PC-3 (cell line): ENCODE measurements at regions not wholly inside any gene's neighbourhood (a gene's known extent, or its start where the extent isn't known, plus 50 kb on each side); places are given as distances from the start of the nearest gene placed in this dataset.

Experiments
- ATAC-seq: fragments of 200-7000 bp; cut with Tn5 transposase; 2 replicates; pipeline ENCODE4 v1.9.1; 2020; ENCODE audit warnings: mild to moderate bottlenecking, moderate library complexity
- BruUV-seq: library from RNA; stranded (reverse); fragments of 400-500 nt; replicated peaks from 2 replicates; lab custom pipeline; 2021; lab: Mats Ljungman, UMichigan
- CTCF ChIA-PET: fragments of 300-600 bp; sonication (Branson Sonifier 250); formaldehyde crosslinking; loops from one replicate; lab custom pipeline; 2022; ENCODE audit warnings: antibody characterized with exemption; lab: Charles Lee
- POLR2A ChIA-PET: fragments of 300-600 bp; sonication (Branson Sonifier 250); formaldehyde crosslinking; loops from one replicate; lab custom pipeline; 2022; ENCODE audit warnings: antibody characterized with exemption; ENCODE audit not compliant: unreplicated experiment; lab: Charles Lee
- DNase-seq: peaks from one replicate; pipeline ENCODE4 v3.0.0-alpha.2; 2015
- H2AFZ ChIP-seq: fragments of 300-600 bp; sonication (generic); 2 replicates; pipeline ENCODE4 v1.6.0; 2016; ENCODE audit warnings: antibody characterized with exemption, low read length
- H3F3A ChIP-seq: fragments of 300-600 bp; sonication (generic); one replicate; pipeline ENCODE4 v1.6.0; 2017; ENCODE audit warnings: antibody characterized with exemption, low read length, control low read depth, mild to moderate bottlenecking; ENCODE audit not compliant: unreplicated experiment
- H3K27ac ChIP-seq: fragments of 300-600 bp; sonication (generic); 2 replicates; pipeline ENCODE4 v1.5.1; 2016; ENCODE audit warnings: mild to moderate bottlenecking, low read length
- H3K27me3 ChIP-seq: fragments of 300-600 bp; sonication (generic); 2 replicates; pipeline ENCODE4 v1.6.1; 2016; ENCODE audit warnings: low read length, mixed read lengths
- H3K36me3 ChIP-seq: fragments of 300-600 bp; sonication (generic); 2 replicates; pipeline ENCODE4 v1.6.1; 2016; ENCODE audit warnings: low read depth, mixed run types, low read length, mixed read lengths
- H3K4me1 ChIP-seq: fragments of 300-600 bp; sonication (generic); 2 replicates; pipeline ENCODE4 v1.5.1; 2016; ENCODE audit warnings: low read length; ENCODE audit not compliant: insufficient read depth
- H3K4me2 ChIP-seq: fragments of 300-600 bp; sonication (generic); 2 replicates; pipeline ENCODE4 v1.6.0; 2016; ENCODE audit warnings: low read length
- H3K4me3 ChIP-seq: fragments of 300-600 bp; sonication (generic); 2 replicates; pipeline ENCODE4 v1.5.1; 2016; ENCODE audit warnings: mild to moderate bottlenecking, low read length, mixed read lengths
- H3K79me2 ChIP-seq: fragments of 300-600 bp; sonication (generic); 2 replicates; pipeline ENCODE4 v1.6.1; 2017; ENCODE audit warnings: low read length, mixed read lengths
- H3K9ac ChIP-seq: fragments of 300-600 bp; sonication (generic); 2 replicates; pipeline ENCODE4 v1.6.0; 2016; ENCODE audit warnings: mild to moderate bottlenecking, low read length
- H3K9me2 ChIP-seq: fragments of 300-600 bp; sonication (generic); replicated peaks from 2 replicates; pipeline ENCODE4 v1.6.1; 2016; ENCODE audit warnings: mixed run types, low read length, mixed read lengths
- H3K9me3 ChIP-seq: fragments of 300-600 bp; sonication (generic); 2 replicates; pipeline ENCODE4 v1.6.1; 2016; ENCODE audit warnings: low read length, mixed read lengths
- H4K20me1 ChIP-seq: fragments of 300-600 bp; sonication (generic); 2 replicates; pipeline ENCODE4 v1.6.1; 2016; ENCODE audit warnings: low read length, mixed read lengths
- CTCF ChIP-seq: fragments of 300-600 bp; sonication (generic); conservative IDR thresholded peaks from 2 replicates; pipeline ENCODE4 v1.5.1; 2017; ENCODE audit warnings: antibody characterized with exemption, low read depth, mild to moderate bottlenecking, low read length
- EZH2 ChIP-seq: fragments of 300-600 bp; sonication (generic); IDR thresholded peaks from one replicate; pipeline ENCODE4 v1.6.1; 2017; ENCODE audit warnings: antibody characterized with exemption, mild to moderate bottlenecking, low read length; ENCODE audit not compliant: unreplicated experiment
- EZH2phosphoT487 ChIP-seq: fragments of 300-600 bp; sonication (generic); IDR thresholded peaks from 2 replicates; pipeline ENCODE4 v1.6.1; 2018; ENCODE audit warnings: mild to moderate bottlenecking, antibody characterized with exemption, low read length, borderline replicate concordance
- intact Hi-C: fragments of 100-400 bp; cut with micrococcal nuclease; formaldehyde crosslinking; loops from 2 replicates; pipeline ENCODE4 v1.9.0; 2023

- H3K27ac ChIP-seq = peak overlapping the region; percentile 83
- H4K20me1 ChIP-seq = no peaks in the 10 kb centered on the region
- no peaks in the 10 kb centered on the region for H3K9me2 ChIP-seq
- H3K9ac ChIP-seq = peak overlapping the region; percentile 34; the same call in 1 of the 2 replicates
- no peaks in the 10 kb centered on the region for H3K9me3 ChIP-seq
- no TSS peak for BruUV-seq
- H3K4me1 ChIP-seq = peaks cover 66% of the 10 kb centered on the region
- H3K27me3 ChIP-seq = no peaks in the 10 kb centered on the region
- intact Hi-C loops = loop anchor here (1.0 to 10.0 kb wide), 5 partner anchors 73 to 381 kb away; no protein-coding TSS in a partner anchor
- ChIA-PET POLR2A (interaction anchor here (0.6 kb wide), 1 partner anchor 323 kb away, joined by 11 read pairs; the partner anchor contains the start of gene RSRC1), CTCF (interaction anchor here (0.5 kb wide), 1 partner anchor 787 kb away, joined by 3 read pairs; no protein-coding TSS in a partner anchor)
- ATAC-seq (peak; percentile 14), DNase-seq (peak; percentile 53)
- TF ChIP-seq EZH2phosphoT487 (no peak), CTCF (no peak), EZH2 (no peak)
- H3F3A ChIP-seq = peaks cover 12% of the 10 kb centered on the region
- peak overlapping the region; percentile 36 for H3K4me3 ChIP-seq
- peak overlapping the region; percentile 80 for H3K4me2 ChIP-seq
- no peaks in the 10 kb centered on the region for H3K36me3 ChIP-seq
- H3K79me2 ChIP-seq = no peaks in the 10 kb centered on the region
- no peak overlapping the region for H2AFZ ChIP-seq
Observed at GRCh38 chr3:157786618-157787017, 283.4 kb upstream of the VEPH1 start.

- intact Hi-C loops = loop anchor here (1.0 to 10.0 kb wide), 5 partner anchors 73 to 381 kb away; no protein-coding TSS in a partner anchor
- H3K36me3 ChIP-seq = no peaks in the 10 kb centered on the region
- H3K4me1 ChIP-seq = peaks cover 66% of the 10 kb centered on the region
- peak overlapping the region; percentile 83 for H3K27ac ChIP-seq
- no peaks in the 10 kb centered on the region for H3K9me2 ChIP-seq
- CTCF ChIA-PET = interaction anchor here (0.5 kb wide), 1 partner anchor 787 kb away, joined by 3 read pairs; no protein-coding TSS in a partner anchor
- POLR2A ChIA-PET = interaction anchor here (0.6 kb wide), 1 partner anchor 324 kb away, joined by 11 read pairs; the partner anchor contains the start of gene RSRC1
- peak overlapping the region; percentile 80 for H3K4me2 ChIP-seq
- ATAC-seq = peak; percentile 21
- peaks cover 12% of the 10 kb centered on the region for H3F3A ChIP-seq
- TF ChIP-seq EZH2 (no peak), EZH2phosphoT487 (no peak), CTCF (no peak)
- H3K79me2 ChIP-seq = no peaks in the 10 kb centered on the region
- H3K4me3 ChIP-seq = peak overlapping the region; percentile 37
- no peaks in the 10 kb centered on the region for H3K27me3 ChIP-seq
- no peaks in the 10 kb centered on the region for H3K9me3 ChIP-seq
- H4K20me1 ChIP-seq = no peaks in the 10 kb centered on the region
- peak overlapping the region; percentile 34 for H3K9ac ChIP-seq
- BruUV-seq = no TSS peak
- DNase-seq = peak; percentile 97
- no peak overlapping the region for H2AFZ ChIP-seq
Observed at GRCh38 chr3:157786211-157786610, 283.0 kb upstream of the VEPH1 start.

GRCh38 chr3:157785102-157785826 lies 282.0 kb upstream of the VEPH1 start:
- H3K27me3 ChIP-seq = no peaks in the 10 kb centered on the region
- H3K4me1 ChIP-seq = peaks cover 66% of the 10 kb centered on the region
- no peaks in the 10 kb centered on the region for H4K20me1 ChIP-seq
- DNase-seq (peak; percentile 97), ATAC-seq (peak; percentile 89)
- peak overlapping the region; percentile 23 for H3K9ac ChIP-seq
- H3K4me3 ChIP-seq = peak overlapping the region; percentile 37; the same call in 1 of the 2 replicates
- H3K9me3 ChIP-seq = no peaks in the 10 kb centered on the region
- peaks cover 12% of the 10 kb centered on the region for H3F3A ChIP-seq
- ChIA-PET CTCF (no interaction called here), POLR2A (no interaction called here)
- H3K36me3 ChIP-seq = no peaks in the 10 kb centered on the region
- no peak overlapping the region for H2AFZ ChIP-seq
- no peaks in the 10 kb centered on the region for H3K9me2 ChIP-seq
- no TSS peak for BruUV-seq
- H3K79me2 ChIP-seq = no peaks in the 10 kb centered on the region
- peak overlapping the region; percentile 80 for H3K4me2 ChIP-seq
- peak overlapping the region; percentile 83 for H3K27ac ChIP-seq
- intact Hi-C loops = loop anchor here (2.0 to 10.0 kb wide), 4 partner anchors 130 to 382 kb away; no protein-coding TSS in a partner anchor
- no peak for TF ChIP-seq CTCF
- TF ChIP-seq EZH2 = no peak
- no peak for TF ChIP-seq EZH2phosphoT487
